Activated naive CD4-positive, alpha-beta T cell treated with Interleukin-2 at 50 U/mL for 16 hours (primary cell): ENCODE measurements at regions not wholly inside any gene's neighbourhood (a gene's known extent, or its start where the extent isn't known, plus 50 kb on each side); places are given as distances from the start of the nearest gene placed in this dataset.

Experiments
- DNase-seq: peaks from one replicate; pipeline ENCODE4 v3.0.0-alpha.2; 2020

GRCh38 chr5:2194949-2195348 lies 312.2 kb upstream of the IRX4 start:
- no peak for DNase-seq

DNA sequence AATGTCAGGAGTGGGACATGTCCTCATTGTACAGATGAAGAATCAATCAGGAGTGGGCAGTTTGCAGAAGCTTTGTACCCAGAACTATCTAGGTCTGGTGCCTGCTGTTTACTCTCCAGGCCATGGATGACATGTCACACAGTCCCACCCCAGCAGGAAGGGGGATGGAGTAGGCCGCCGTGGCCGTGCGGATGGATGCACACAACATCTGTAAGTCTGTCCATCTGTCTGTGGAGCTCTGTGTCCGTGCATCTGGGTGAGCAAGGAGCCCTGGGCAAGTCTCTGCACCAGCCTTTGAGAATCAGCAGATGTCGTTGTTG lies 311.5 kb upstream of the IRX4 start:
- no peak for DNase-seq

- no peak for DNase-seq
These were observed 311.0 kb upstream of the IRX4 start for GRCh38 chr5:2193542-2194235.

DNA sequence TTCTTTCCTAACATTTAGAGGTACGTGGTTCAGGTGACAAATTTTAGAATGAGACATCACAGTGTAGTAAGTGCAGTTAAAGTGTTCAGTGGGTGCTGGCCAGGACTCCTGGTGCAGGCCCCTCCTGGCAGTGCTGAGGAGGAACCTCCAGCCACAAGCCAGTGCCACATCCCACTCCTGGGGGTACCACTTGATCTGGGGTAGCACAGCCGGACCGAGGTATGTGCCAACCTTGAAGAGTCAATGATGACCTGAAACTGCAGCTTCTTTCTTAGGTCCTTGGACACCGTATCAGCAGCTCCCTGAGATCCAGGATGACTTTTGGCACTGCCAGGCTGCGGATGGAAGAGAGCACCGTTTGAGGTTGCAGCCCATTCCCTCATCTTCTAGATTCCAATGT lies 310.4 kb upstream of the IRX4 start:
- no peak for DNase-seq

GRCh38 chr5:2192496-2192895 lies 309.8 kb upstream of the IRX4 start:
- no peak for DNase-seq

DNA sequence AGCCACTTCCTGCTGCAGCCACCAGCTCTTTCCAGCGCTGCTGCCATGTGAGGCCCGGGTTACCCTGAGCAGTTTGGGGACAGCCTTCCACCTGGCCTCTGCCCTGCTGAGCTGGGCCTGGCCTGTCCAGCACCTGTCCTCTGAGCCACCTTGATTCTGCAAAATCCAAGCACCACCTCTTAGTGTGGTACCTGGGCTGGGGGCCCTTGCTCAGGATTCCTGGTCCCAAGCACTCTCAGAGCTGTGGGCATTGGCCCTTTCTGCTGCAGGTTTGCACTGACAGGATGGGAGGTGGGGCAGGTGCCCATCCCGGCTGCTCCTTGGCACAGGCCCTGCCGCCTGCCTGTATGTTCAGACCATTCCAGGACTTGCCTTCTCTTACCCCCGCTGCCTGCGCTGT lies 309.2 kb upstream of the IRX4 start:
- no peak for DNase-seq

- no peak for DNase-seq
These were observed 307.8 kb upstream of the IRX4 start for GRCh38 chr5:2190549-2190948.

- no peak for DNase-seq
These were observed 305.9 kb upstream of the IRX4 start for GRCh38 chr5:2188661-2189060.

DNA sequence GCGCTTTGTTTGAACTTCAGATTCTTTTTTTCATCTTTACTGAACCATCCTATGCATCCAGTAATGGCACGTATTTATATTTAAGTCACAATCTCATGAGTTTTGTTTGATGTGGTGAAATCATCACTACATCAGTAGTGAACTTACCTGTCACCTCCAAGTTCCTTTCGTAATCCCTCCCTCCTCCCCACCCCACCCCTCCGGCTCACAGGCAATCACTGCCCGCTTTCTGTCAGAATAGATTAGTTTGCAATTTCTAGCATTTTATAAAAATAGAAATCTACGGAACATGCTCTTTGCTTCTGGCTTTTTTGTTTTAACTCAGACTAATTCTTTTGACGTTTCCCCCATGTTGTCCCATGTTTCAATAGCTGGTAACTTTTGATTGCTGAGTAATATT lies 305.4 kb upstream of the IRX4 start:
- DNase-seq: no peak

GRCh38 chr5:2187687-2188086 lies 305.0 kb upstream of the IRX4 start:
- no peak for DNase-seq

DNA sequence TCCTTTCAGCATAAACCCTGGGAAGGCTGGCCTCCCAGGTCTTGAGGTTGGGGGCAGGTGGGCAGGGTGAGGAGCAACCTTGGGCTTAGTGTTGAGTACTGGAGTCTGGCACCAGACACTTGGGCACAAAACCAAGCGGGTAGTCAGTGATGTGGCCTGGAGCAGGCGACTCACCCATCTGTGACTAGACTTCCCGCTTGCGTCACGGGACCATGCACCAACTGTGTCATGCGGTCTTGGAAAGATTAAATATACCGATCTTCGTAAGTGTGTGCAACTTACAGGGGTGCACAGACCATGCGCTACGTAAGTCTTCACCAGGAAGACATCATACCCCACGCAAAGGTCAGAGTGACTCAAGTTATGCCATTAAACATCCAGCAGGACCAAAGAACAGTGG lies 304.4 kb upstream of the IRX4 start:
- DNase-seq: no peak

DNA sequence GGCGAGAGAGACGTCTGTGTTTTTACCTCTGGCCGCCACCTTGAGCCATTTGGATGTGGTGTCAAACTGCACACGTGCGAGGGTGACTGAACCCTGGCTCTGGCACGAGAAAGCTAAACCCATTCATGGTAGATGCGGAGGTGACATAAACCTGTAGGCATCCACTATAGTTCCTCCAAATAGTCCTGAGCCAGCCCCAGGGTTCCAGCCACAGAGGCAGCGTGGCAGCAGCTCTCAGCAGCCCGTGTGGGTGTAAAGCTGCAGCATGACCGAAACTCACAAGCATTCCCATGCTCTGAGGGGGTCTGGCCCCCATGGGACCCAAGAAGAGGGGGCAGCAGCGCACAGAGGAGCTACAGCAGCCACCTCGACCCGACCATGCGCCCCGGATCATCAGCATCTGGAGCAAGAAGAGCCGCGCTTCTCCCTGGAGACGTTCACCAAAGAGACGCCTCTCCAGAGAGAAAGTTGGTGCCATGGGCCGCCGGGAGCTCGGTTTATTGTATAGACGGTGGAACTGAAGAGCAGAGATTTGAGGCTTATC lies 303.8 kb upstream of the IRX4 start:
- no peak for DNase-seq

DNA sequence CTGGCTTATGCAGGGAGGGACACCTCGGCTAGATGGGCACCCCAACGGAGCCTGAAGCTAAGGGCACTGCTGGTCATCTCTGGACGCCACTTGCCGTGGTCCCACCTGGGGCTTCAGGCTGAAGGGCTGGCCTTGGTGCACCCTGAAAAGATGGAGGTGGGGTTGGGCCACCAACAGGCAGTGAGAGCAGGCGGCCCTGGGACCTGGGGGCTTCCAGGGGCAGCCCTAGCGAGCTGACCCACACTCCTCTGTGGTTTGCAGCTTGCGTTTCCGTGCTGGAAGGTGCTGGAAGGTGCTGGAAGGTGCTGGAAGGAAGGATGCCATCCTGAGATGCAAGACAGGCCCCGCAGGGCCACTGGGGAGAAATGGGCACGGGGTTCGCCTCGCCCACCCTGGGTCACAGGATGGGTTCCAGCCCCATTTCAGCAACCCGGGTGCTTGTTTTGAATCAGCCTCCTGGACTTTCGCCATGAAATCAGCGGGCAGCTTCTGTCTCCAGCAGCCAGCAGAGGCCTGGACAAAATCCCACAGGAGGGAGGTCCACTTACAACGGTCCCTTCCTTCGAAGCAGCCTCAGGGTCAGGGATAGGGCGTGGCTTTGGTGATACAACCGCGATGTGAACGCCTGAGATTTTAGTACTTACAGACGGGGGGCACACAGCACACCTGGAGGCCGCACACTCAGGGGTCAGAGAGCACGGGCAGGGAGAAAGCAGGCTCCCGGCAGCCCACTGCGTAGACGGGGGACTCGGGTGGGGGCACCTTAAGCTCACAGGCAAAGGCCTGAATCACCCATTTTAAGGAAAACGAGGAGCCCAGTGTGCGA lies 303.1 kb upstream of the IRX4 start:
- no peak for DNase-seq

- no peak for DNase-seq
These were observed 302.1 kb upstream of the IRX4 start for GRCh38 chr5:2184563-2185540.

- no peak for DNase-seq
These were observed 301.3 kb upstream of the IRX4 start for GRCh38 chr5:2184026-2184366.

GRCh38 chr5:2183154-2184025 lies 300.7 kb upstream of the IRX4 start:
- DNase-seq: no peak

GRCh38 chr5:2182020-2182419 lies 299.3 kb upstream of the IRX4 start:
- DNase-seq: no peak

DNA sequence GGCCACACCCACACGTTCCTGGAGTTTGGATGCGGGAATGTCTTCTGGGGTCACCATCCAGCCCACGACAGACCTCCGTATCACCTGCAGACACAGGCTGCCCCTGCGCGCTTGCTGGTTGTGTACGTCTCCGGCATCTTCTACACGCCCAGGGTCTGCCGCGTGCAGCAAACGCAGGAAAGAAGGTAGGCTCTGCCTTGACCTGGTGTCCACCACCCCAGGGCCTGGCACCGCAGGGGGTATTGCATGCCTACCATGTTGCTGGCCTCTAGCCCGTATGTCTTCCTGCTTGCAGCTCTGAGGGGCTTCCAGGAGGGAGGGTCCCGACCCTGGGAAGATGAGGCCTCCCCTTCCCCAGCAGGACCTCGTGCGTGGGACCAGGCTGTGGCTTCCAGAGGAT lies 298.8 kb upstream of the IRX4 start:
- no peak for DNase-seq

DNA sequence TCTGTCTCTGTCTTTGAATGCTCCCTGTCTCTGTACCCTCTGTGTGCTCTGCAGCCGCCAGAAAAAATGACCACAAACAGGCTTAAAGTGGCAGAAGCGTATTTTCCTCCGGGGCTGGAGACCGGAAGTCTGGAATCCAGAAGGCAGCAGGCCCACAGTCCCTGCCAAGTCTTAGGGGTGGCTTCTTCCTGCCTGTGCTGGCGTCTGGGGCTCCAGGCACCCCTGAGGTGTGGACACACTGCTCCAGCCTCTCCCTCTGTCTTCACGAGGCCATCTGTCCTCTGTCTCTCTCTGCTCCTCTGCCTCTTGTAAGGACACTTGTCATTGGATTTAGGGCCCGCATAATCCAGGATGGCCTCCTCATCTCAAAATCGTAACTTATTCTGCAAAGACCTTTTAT lies 298.4 kb upstream of the IRX4 start:
- no peak for DNase-seq

- DNase-seq: no peak
These were observed 297.7 kb upstream of the IRX4 start for GRCh38 chr5:2180456-2180855.

DNA sequence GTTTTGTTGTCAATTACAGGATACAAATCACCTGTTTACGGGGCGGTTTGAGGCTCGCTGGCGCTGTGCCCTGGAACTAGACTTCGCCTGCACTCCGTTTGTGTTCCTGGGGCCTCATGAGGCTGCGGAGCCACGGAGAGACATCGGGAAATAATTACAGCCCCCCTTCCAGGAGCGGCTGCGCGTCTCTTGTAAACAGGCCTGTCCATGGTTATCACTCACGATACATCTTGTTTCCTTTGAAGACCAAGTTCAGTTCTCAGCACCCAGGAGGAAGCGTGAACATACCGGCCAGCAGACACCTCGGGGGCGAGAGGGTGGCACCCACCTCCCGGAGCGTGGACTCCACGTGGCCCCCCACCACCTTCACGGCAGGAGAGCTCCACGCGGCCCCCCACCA lies 297.1 kb upstream of the IRX4 start:
- DNase-seq: no peak

- DNase-seq: no peak
These were observed 295.8 kb upstream of the IRX4 start for GRCh38 chr5:2178528-2178927.
